HepG2 (cell line): ENCODE measurements at regions not wholly inside any gene's neighbourhood (a gene's known extent, or its start where the extent isn't known, plus 50 kb on each side); places are given as distances from the start of the nearest gene placed in this dataset.
A peak's percentile ranks its signal among the peaks of the same experiment; 100 is the strongest.

Experiments
- ARNT2 ChIP-seq: sonication (generic); formaldehyde crosslinking; IDR thresholded peaks from 2 replicates; pipeline ENCODE4 v1.8.0; 2022; ENCODE audit warnings: mild to moderate bottlenecking, low read depth, missing genetic modification reagents, moderate library complexity
- CCAR2 ChIP-seq: fragments of 200-400 bp; formaldehyde crosslinking; optimal IDR thresholded peaks from 2 replicates; pipeline ENCODE3; 2018; ENCODE audit warnings: low read depth, mild to moderate bottlenecking, low read length, moderate library complexity
- FOSL1 ChIP-seq: sonication (generic); formaldehyde crosslinking; IDR thresholded peaks from 2 replicates; pipeline ENCODE4 v1.9.0; 2021; ENCODE audit warnings: missing genetic modification reagents, borderline replicate concordance
- FOXA3 ChIP-seq: IDR thresholded peaks from 2 replicates; pipeline ENCODE4 v1.6.1; 2016; ENCODE audit warnings: missing genetic modification reagents, missing compliant biosample characterization
- GPN1 ChIP-seq: sonication (generic); formaldehyde crosslinking; IDR thresholded peaks from 2 replicates; pipeline ENCODE4 v1.5.1; 2020; ENCODE audit warnings: missing genetic modification reagents, borderline replicate concordance
- HHEX ChIP-seq: IDR thresholded peaks from 2 replicates; pipeline ENCODE4 v1.6.1; 2016; ENCODE audit warnings: control low read depth
- JUN ChIP-seq: sonication (generic); formaldehyde crosslinking; IDR thresholded peaks from 2 replicates; pipeline ENCODE4 v1.4.0; 2020; ENCODE audit warnings: mild to moderate bottlenecking, missing genetic modification reagents
- KDM1A ChIP-seq: IDR thresholded peaks from 2 replicates; pipeline ENCODE4 v1.6.1; 2016; ENCODE audit warnings: missing compliant biosample characterization
- MAX ChIP-seq: IDR thresholded peaks from 2 replicates; pipeline ENCODE4 v1.6.1; 2012; ENCODE audit warnings: inconsistent platforms
- SALL1 ChIP-seq: sonication (generic); formaldehyde crosslinking; IDR thresholded peaks from 2 replicates; pipeline ENCODE4 v1.8.0; 2022; ENCODE audit warnings: mild to moderate bottlenecking, missing genetic modification reagents
- SOX5 ChIP-seq: IDR thresholded peaks from 2 replicates; pipeline ENCODE4 v1.6.1; 2016; ENCODE audit warnings: borderline replicate concordance
- TFDP1 ChIP-seq: IDR thresholded peaks from 2 replicates; pipeline ENCODE4 v1.6.1; 2016; ENCODE audit warnings: missing compliant biosample characterization, missing genetic modification reagents, borderline replicate concordance
- ZNF12 ChIP-seq: sonication (generic); formaldehyde crosslinking; IDR thresholded peaks from 2 replicates; pipeline ENCODE4 v1.5.0; 2020; ENCODE audit warnings: missing genetic modification reagents
- ZNF337 ChIP-seq: sonication (generic); formaldehyde crosslinking; IDR thresholded peaks from 2 replicates; pipeline ENCODE4 v1.5.1; 2020; ENCODE audit warnings: missing genetic modification reagents, low read depth, mild to moderate bottlenecking, borderline replicate concordance
- ZNF343 ChIP-seq: sonication (generic); formaldehyde crosslinking; IDR thresholded peaks from 2 replicates; pipeline ENCODE4 v1.4.0; 2020; ENCODE audit warnings: mild to moderate bottlenecking, missing genetic modification reagents
- ZNF407 ChIP-seq: sonication (generic); formaldehyde crosslinking; IDR thresholded peaks from one replicate; pipeline ENCODE4 v1.5.1; 2020; ENCODE audit warnings: mild to moderate bottlenecking, missing genetic modification reagents; ENCODE audit errors: not compliant biosample characterization
- ZNF563 ChIP-seq: sonication (generic); formaldehyde crosslinking; IDR thresholded peaks from 2 replicates; pipeline ENCODE4 v1.8.0; 2022; ENCODE audit warnings: mild to moderate bottlenecking, moderate library complexity, missing genetic modification reagents
- ZNF674 ChIP-seq: sonication (generic); formaldehyde crosslinking; IDR thresholded peaks from 2 replicates; pipeline ENCODE4 v1.5.0; 2020; ENCODE audit warnings: low read depth, mild to moderate bottlenecking, missing genetic modification reagents
- ZNF883 ChIP-seq: sonication (generic); formaldehyde crosslinking; IDR thresholded peaks from 2 replicates; pipeline ENCODE4 v1.5.1; 2020; ENCODE audit warnings: mild to moderate bottlenecking, missing genetic modification reagents; ENCODE audit errors: not compliant biosample characterization
- ZSCAN5A ChIP-seq: sonication (generic); formaldehyde crosslinking; IDR thresholded peaks from 2 replicates; pipeline ENCODE4 v1.8.0; 2022; ENCODE audit warnings: mild to moderate bottlenecking, missing genetic modification reagents, borderline replicate concordance

- TF ChIP-seq ZNF674 (CRISPR knock-in tag) (no peak), ZNF337 (no peak), SALL1 (CRISPR knock-in tag) (no peak), ZNF563 (CRISPR knock-in tag) (no peak), MAX (no peak), FOSL1 (CRISPR knock-in tag) (no peak; the same call in 1 of the 2 replicates), ZNF12 (no peak), ARNT2 (CRISPR knock-in tag) (no peak), ZSCAN5A (CRISPR knock-in tag) (no peak), TFDP1 (CRISPR knock-in tag) (no peak), ZNF883 (CRISPR knock-in tag) (no peak), JUN (CRISPR knock-in tag) (no peak), KDM1A (CRISPR knock-in tag) (no peak), FOXA3 (CRISPR knock-in tag) (peak; percentile 46), HHEX (CRISPR knock-in tag) (no peak), CCAR2 (no peak), SOX5 (CRISPR knock-in tag) (peak; percentile 48; the same call in 1 of the 2 replicates), GPN1 (CRISPR knock-in tag) (no peak), ZNF343 (CRISPR knock-in tag) (no peak), ZNF407 (no peak)
Measured at GRCh38 chr16:79758615-79759346, 158.2 kb upstream of the MAF start (continued).
